ENCODE measurements at regions not wholly inside any gene's neighbourhood (a gene's known extent, or its start where the extent isn't known, plus 50 kb on each side); places are given as distances from the start of the nearest gene placed in this dataset.

DNA sequence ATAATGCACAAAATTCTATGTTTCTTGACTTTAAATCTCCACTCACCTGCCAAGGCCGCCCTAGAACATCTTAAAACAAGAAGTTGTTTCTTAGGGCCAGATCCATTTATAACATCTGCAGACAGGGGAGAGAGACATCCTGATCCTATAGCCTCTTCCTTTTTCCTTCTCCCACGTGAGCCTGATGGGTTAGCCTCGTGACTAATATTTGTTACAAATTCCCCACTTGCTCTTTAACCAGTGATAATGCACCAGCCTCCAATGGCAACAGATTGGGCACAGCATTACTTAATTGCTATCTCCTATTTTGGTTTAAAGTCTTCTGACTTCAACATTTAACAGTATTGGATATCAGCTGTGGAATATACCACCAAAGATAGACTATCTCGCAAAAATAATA, 196.5 kb downstream of the GADD45G start:
- no peaks in the 10 kb centered on the region for H3K79me2 ChIP-seq (ENCODE audit: insufficient read depth, low read length)
- H3F3A ChIP-seq (ENCODE audit: insufficient read depth) = no peaks in the 10 kb centered on the region
- no peak overlapping the region for H3K9ac ChIP-seq (ENCODE audit: low read length)
- no peak for TF ChIP-seq EZH2phosphoT487 (conservative IDR thresholded peaks at IDR 0.05; ENCODE audit: low read length)
- TF ChIP-seq, protein P1, sequence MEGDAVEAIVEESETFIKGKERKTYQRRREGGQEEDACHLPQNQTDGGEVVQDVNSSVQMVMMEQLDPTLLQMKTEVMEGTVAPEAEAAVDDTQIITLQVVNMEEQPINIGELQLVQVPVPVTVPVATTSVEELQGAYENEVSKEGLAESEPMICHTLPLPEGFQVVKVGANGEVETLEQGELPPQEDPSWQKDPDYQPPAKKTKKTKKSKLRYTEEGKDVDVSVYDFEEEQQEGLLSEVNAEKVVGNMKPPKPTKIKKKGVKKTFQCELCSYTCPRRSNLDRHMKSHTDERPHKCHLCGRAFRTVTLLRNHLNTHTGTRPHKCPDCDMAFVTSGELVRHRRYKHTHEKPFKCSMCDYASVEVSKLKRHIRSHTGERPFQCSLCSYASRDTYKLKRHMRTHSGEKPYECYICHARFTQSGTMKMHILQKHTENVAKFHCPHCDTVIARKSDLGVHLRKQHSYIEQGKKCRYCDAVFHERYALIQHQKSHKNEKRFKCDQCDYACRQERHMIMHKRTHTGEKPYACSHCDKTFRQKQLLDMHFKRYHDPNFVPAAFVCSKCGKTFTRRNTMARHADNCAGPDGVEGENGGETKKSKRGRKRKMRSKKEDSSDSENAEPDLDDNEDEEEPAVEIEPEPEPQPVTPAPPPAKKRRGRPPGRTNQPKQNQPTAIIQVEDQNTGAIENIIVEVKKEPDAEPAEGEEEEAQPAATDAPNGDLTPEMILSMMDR (IDR thresholded peaks at IDR 0.05; ENCODE audit: insufficient read depth, low read length, poor library complexity, severe bottlenecking) = no peak
- H3K36me3 ChIP-seq (ENCODE audit: low read length) = no peaks in the 10 kb centered on the region
- H3K4me2 ChIP-seq (ENCODE audit: low read depth, low read length, poor library complexity, severe bottlenecking) = no peak overlapping the region
- H3K27me3 ChIP-seq (ENCODE audit: low read length) = no peaks in the 10 kb centered on the region
- H3K4me3 ChIP-seq (ENCODE audit: insufficient read depth, low read length, poor library complexity, severe bottlenecking) = no peak overlapping the region
- no peaks in the 10 kb centered on the region for H4K20me1 ChIP-seq (ENCODE audit: low read depth, low read length)
- H3K27ac ChIP-seq (ENCODE audit: low read depth, low read length) = no peak overlapping the region
- H2AFZ ChIP-seq (ENCODE audit: low read depth, low read length, severe bottlenecking) = no peak overlapping the region
- H3K9me2 ChIP-seq (replicated peaks; ENCODE audit: insufficient read depth, low read length) = no peaks in the 10 kb centered on the region
- no peaks in the 10 kb centered on the region for H3K9me3 ChIP-seq (ENCODE audit: insufficient read depth, low read length)

DNA sequence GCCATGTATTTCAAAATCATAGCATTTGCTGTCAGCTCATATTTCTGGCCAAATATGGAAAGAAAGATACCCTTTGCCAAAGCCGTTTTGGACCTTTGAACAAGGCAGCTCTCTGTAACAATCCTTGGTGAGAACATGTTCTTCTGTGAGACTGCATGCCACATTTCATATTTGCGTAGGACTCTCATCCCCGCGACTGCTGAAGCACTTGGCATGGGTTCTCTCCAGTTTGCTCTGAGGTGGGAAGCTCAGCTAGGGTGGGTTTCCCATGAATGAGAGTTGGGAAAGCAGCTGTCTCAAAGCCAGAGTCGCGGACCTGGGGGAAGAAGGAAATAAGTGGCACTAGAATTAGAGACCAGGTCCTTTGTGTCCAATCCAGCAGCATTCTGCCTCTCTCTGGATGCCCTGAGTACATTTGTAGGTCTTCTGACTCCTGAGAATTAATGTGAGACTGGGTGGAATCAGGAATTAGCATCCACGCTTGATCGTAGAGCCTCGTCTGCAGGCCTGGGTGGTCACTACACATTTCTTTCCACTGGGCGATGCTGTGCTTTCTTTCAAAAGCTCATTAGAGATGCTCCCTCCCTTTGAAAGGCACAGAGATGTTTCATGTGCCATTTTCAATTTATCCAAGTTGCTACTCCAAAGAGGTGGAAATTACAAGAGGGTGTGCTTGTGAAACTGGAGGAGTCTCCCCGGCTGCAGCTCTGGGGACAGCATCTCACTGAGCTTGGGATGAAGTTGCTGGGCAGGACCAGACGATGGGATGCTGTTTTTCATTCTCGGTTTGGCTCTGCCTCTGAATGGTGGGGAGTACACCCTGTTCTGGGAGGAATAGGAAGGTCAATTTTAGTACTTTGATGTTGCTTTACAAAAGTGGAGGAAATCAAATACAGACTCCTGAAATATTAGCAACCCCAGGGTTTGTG, 197.2 kb downstream of the GADD45G start:
- Histone ChIP-seq H3F3A (ENCODE audit: insufficient read depth) (no peaks in the 10 kb centered on the region), H4K20me1 (ENCODE audit: low read depth, low read length) (no peaks in the 10 kb centered on the region), H3K9ac (ENCODE audit: low read length) (no peak overlapping the region), H2AFZ (ENCODE audit: low read depth, low read length, severe bottlenecking) (no peak overlapping the region), H3K27me3 (ENCODE audit: low read length) (no peaks in the 10 kb centered on the region), H3K79me2 (ENCODE audit: insufficient read depth, low read length) (no peaks in the 10 kb centered on the region), H3K4me3 (ENCODE audit: insufficient read depth, low read length, poor library complexity, severe bottlenecking) (no peak overlapping the region), H3K4me2 (ENCODE audit: low read depth, low read length, poor library complexity, severe bottlenecking) (no peak overlapping the region), H3K9me3 (ENCODE audit: insufficient read depth, low read length) (no peaks in the 10 kb centered on the region), H3K9me2 (replicated peaks; ENCODE audit: insufficient read depth, low read length) (no peaks in the 10 kb centered on the region), H3K36me3 (ENCODE audit: low read length) (no peaks in the 10 kb centered on the region), H3K27ac (ENCODE audit: low read depth, low read length) (no peak overlapping the region)
- TF ChIP-seq EZH2phosphoT487 (conservative IDR thresholded peaks at IDR 0.05; ENCODE audit: low read length) = no peak
- TF ChIP-seq, protein P1 (IDR thresholded peaks at IDR 0.05; ENCODE audit: insufficient read depth, low read length, poor library complexity, severe bottlenecking) = no peak

DNA sequence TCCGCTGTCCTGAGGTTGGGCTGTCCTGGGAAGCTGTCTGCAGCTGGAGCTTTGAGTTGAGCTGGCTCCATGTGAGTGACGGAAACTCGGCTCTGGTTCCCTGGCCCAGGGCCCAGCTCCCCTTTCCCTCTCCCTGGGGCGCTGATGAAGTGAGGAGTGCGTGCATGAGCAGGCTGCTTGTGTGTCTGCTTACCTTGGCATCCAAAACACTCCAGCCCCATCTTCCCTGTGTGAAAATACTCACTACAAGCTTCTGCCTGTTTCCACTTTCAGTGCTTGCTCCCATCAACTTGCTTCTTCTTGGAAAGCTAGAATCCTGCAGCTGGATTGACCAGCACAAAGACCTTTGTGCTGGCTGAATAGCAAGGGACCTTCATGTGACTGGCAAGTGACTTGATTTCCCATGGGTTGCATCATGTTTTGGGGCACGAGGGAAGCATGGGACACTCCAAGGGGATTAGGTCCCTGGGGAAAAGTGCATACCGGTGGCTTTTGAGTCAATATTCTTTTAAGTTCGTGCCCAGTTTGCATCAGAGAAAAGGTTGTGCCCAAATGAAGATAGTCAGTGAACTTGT, 198.1 kb downstream of the GADD45G start:
- Histone ChIP-seq H3K4me3 (ENCODE audit: insufficient read depth, low read length, poor library complexity, severe bottlenecking) (no peak overlapping the region), H3K27me3 (ENCODE audit: low read length) (no peaks in the 10 kb centered on the region), H3K9ac (ENCODE audit: low read length) (no peak overlapping the region), H3K9me2 (replicated peaks; ENCODE audit: insufficient read depth, low read length) (no peaks in the 10 kb centered on the region), H2AFZ (ENCODE audit: low read depth, low read length, severe bottlenecking) (no peak overlapping the region), H3K4me2 (ENCODE audit: low read depth, low read length, poor library complexity, severe bottlenecking) (no peak overlapping the region), H4K20me1 (ENCODE audit: low read depth, low read length) (no peaks in the 10 kb centered on the region), H3K27ac (ENCODE audit: low read depth, low read length) (no peak overlapping the region), H3K36me3 (ENCODE audit: low read length) (no peaks in the 10 kb centered on the region), H3K79me2 (ENCODE audit: insufficient read depth, low read length) (no peaks in the 10 kb centered on the region), H3K9me3 (ENCODE audit: insufficient read depth, low read length) (no peaks in the 10 kb centered on the region), H3F3A (ENCODE audit: insufficient read depth) (no peaks in the 10 kb centered on the region)
- TF ChIP-seq, protein P1 (IDR thresholded peaks at IDR 0.05; ENCODE audit: insufficient read depth, low read length, poor library complexity, severe bottlenecking) = no peak
- no peak for TF ChIP-seq EZH2phosphoT487 (conservative IDR thresholded peaks at IDR 0.05; ENCODE audit: low read length)

All from SU-DHL-6 (cell line).